GM12872 (cell line): ENCODE measurements at regions not wholly inside any gene's neighbourhood (a gene's known extent, or its start where the extent isn't known, plus 50 kb on each side); places are given as distances from the start of the nearest gene placed in this dataset.

Experiments used
- TF ChIP-seq, protein P1 (sequence below): IDR thresholded peaks from 3 replicates; pipeline ENCODE4 v1.5.1; 2011; ENCODE audit warnings: low read depth, mild to moderate bottlenecking, low read length, moderate library complexity; ENCODE audit not compliant: insufficient read depth

GRCh38 chr1:221801251-221801661 is 59.4 kb upstream of the DUSP10 start:
- TF ChIP-seq, protein P1, sequence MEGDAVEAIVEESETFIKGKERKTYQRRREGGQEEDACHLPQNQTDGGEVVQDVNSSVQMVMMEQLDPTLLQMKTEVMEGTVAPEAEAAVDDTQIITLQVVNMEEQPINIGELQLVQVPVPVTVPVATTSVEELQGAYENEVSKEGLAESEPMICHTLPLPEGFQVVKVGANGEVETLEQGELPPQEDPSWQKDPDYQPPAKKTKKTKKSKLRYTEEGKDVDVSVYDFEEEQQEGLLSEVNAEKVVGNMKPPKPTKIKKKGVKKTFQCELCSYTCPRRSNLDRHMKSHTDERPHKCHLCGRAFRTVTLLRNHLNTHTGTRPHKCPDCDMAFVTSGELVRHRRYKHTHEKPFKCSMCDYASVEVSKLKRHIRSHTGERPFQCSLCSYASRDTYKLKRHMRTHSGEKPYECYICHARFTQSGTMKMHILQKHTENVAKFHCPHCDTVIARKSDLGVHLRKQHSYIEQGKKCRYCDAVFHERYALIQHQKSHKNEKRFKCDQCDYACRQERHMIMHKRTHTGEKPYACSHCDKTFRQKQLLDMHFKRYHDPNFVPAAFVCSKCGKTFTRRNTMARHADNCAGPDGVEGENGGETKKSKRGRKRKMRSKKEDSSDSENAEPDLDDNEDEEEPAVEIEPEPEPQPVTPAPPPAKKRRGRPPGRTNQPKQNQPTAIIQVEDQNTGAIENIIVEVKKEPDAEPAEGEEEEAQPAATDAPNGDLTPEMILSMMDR = no peak

DNA sequence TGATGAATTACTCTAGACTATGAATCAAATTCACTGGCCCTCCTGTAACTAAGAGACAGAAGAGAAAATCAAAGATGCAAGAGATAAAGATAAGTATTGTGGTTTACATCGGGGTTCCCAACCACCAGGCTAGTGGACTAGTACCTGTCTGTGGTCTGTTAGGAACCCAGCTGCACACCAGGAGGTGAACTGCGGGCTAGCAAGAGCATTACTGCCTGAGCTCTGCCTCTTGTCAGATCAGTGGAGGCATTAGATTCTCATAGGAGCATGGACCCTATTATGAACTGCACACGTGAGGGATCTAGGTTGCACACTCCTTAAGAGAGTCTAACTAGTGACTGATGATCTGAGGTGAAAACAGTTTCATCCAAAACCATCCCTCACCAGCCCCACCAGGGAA is 58.9 kb upstream of the DUSP10 start:
- TF ChIP-seq, protein P1 = no peak

DNA sequence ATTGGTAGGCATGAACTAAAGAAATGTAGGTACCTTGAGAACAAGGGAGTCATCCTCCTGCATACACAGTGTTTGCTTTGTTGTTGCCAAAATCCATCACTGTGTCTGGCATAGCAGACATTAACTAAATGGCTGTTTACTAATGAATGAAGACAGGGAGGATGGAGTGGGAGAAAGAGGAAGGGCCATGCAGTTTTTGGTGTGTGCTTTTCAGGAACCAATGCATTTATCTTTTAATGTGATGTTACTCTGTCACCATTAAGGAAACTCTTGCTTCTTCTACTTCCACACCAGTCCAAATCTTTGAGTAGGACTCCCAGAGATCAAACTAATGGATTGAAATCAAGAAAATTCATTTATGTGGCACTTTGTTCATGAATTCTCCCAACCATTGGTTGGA is 55.6 kb upstream of the DUSP10 start:
- TF ChIP-seq, protein P1 = no peak

DNA sequence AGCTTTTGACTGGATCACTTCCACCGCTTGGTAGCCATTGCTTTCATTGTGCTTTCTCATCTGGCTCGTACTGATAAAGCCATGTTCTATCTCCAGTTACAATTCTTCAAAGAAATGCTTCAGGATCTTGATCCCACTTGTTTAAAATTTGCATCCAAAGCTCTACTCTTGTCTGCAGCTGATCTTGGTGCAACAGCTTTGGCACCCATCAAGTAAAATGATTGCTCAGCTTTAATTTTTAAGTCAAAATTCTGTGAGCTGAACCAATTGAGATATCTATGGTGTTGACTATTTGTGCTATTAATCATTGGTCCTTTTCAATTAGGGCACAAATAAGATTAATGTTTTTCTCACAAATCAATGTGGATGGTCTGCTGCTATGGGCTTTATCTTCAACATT is 54.8 kb upstream of the DUSP10 start:
- TF ChIP-seq, protein P1 = no peak

- TF ChIP-seq, protein P1 = no peak
Measured at GRCh38 chr1:221795380-221795779, 53.5 kb upstream of the DUSP10 start.

- TF ChIP-seq, protein P1 = no peak
Measured at GRCh38 chr1:221794935-221795334, 53.0 kb upstream of the DUSP10 start.

DNA sequence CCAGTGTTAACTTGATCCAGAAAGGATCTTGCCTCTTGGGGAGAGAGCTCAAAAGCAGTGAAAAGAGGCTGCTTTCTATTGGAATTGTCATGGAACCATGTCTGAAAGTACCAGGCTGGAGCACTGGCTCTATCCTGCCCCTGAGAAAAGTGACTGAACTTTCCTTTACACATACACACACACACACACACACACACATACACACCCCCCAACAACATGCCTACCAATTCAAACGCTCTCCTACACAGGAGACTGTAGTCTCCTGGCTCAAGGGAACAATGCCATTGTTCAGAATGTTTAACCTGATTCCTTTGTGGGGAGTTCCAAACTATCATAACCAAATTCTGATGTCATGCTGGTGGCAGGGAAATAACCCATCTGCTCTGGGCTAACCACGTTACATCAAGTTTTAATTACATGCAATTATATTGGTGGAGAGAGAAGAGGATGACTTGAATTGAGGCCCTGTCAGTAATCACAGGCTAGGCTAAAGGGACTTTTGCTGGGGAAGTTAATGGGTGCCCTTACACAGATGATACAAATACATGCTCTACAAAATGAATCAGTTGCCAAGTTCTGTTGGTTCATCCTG is 52.3 kb upstream of the DUSP10 start:
- TF ChIP-seq, protein P1 = no peak
